Endodermal cell (in vitro differentiated cells): ENCODE measurements at regions not wholly inside any gene's neighbourhood (a gene's known extent, or its start where the extent isn't known, plus 50 kb on each side); places are given as distances from the start of the nearest gene placed in this dataset.

Experiments used
- DNase-seq: peaks from one replicate; pipeline ENCODE4 v3.0.0-alpha.2; 2017
- H3K27ac ChIP-seq: 2 replicates; pipeline ENCODE4 v1.5.1; 2013; ENCODE audit warnings: mild to moderate bottlenecking, low read depth, low read length, moderate library complexity
- H3K27me3 ChIP-seq: 2 replicates; pipeline ENCODE4 v1.6.1; 2013; ENCODE audit warnings: mild to moderate bottlenecking, low read length, moderate library complexity; ENCODE audit not compliant: insufficient read depth, control insufficient read depth, poor library complexity, severe bottlenecking
- H3K36me3 ChIP-seq: 2 replicates; pipeline ENCODE4 v1.7.0; 2013; ENCODE audit warnings: mild to moderate bottlenecking, low read length, moderate library complexity; ENCODE audit not compliant: control insufficient read depth, insufficient read depth
- H3K4me1 ChIP-seq: one replicate; pipeline ENCODE4 v1.7.0; 2013; ENCODE audit warnings: low read length; ENCODE audit not compliant: control insufficient read depth, insufficient read depth
- H3K4me3 ChIP-seq: 2 replicates; pipeline ENCODE4 v1.5.1; 2013; ENCODE audit warnings: mild to moderate bottlenecking, low read length, moderate library complexity
- H3K9ac ChIP-seq: 2 replicates; pipeline ENCODE4 v1.6.1; 2013; ENCODE audit warnings: mild to moderate bottlenecking, low read length, moderate library complexity; ENCODE audit not compliant: poor library complexity, severe bottlenecking; ENCODE audit errors: extremely low read depth
- H3K9me3 ChIP-seq: 2 replicates; pipeline ENCODE4 v1.6.1; 2013; ENCODE audit warnings: mild to moderate bottlenecking, low read length, moderate library complexity; ENCODE audit not compliant: control insufficient read depth
- H3K27ac Mint-ChIP-seq: 2 replicates; pipeline ENCODE4 v1.8.0; 2020; ENCODE audit warnings: mixed read lengths
- H3K27me3 Mint-ChIP-seq: 2 replicates; pipeline ENCODE4 v1.8.0; 2021; ENCODE audit warnings: mild to moderate bottlenecking, mixed read lengths; ENCODE audit not compliant: insufficient read depth
- H3K36me3 Mint-ChIP-seq: 2 replicates; pipeline ENCODE4 v1.8.0; 2020; ENCODE audit warnings: low read depth, mixed read lengths
- H3K4me1 Mint-ChIP-seq: 2 replicates; pipeline ENCODE4 v1.8.0; 2020; ENCODE audit warnings: mixed read lengths
- H3K4me3 Mint-ChIP-seq: 2 replicates; pipeline ENCODE4 v1.8.0; 2020; ENCODE audit warnings: mild to moderate bottlenecking, moderate library complexity, mixed read lengths
- H3K9me3 Mint-ChIP-seq: 2 replicates; pipeline ENCODE4 v1.8.0; 2020; ENCODE audit warnings: mild to moderate bottlenecking, mixed read lengths
- WGBS, 2 experiments: methylation state at CpG; one replicate each; pipeline versions ENCODE4 v1.1.5 to v1.1.7; 2013; ENCODE audit warnings: missing lambda C conversion rate in 2 of 2, mixed read lengths in 1 of 2; ENCODE audit not compliant: insufficient coverage in 1 of 2, insufficient read length in 1 of 2; 5-methylcytosine and 5-hydroxymethylcytosine counted together
- TF ChIP-seq, protein P1 (sequence below): fragments of 200-600 bp; sonication (generic); conservative IDR thresholded peaks from 2 replicates; pipeline ENCODE4 v1.5.0; 2021; ENCODE audit warnings: antibody characterized with exemption, mild to moderate bottlenecking

GRCh38 chr18:50506362-50506761, 53.5 kb upstream of the MAPK4 start:
- TF ChIP-seq, protein P1, sequence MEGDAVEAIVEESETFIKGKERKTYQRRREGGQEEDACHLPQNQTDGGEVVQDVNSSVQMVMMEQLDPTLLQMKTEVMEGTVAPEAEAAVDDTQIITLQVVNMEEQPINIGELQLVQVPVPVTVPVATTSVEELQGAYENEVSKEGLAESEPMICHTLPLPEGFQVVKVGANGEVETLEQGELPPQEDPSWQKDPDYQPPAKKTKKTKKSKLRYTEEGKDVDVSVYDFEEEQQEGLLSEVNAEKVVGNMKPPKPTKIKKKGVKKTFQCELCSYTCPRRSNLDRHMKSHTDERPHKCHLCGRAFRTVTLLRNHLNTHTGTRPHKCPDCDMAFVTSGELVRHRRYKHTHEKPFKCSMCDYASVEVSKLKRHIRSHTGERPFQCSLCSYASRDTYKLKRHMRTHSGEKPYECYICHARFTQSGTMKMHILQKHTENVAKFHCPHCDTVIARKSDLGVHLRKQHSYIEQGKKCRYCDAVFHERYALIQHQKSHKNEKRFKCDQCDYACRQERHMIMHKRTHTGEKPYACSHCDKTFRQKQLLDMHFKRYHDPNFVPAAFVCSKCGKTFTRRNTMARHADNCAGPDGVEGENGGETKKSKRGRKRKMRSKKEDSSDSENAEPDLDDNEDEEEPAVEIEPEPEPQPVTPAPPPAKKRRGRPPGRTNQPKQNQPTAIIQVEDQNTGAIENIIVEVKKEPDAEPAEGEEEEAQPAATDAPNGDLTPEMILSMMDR = no peak
- Mint-ChIP-seq H3K27me3 (no peaks in the 10 kb centered on the region), H3K36me3 (no peaks in the 10 kb centered on the region), H3K4me1 (no peaks in the 10 kb centered on the region), H3K9me3 (no peaks in the 10 kb centered on the region), H3K4me3 (no peak overlapping the region), H3K27ac (no peak overlapping the region)
- no peak for DNase-seq
- no peaks in the 10 kb centered on the region for H3K4me1 ChIP-seq
- no peak overlapping the region for H3K9ac ChIP-seq
- H3K27ac ChIP-seq = no peak overlapping the region
- WGBS, 2 experiments = 71% methylated on average over 2 of the region's 2 CpGs; no CpG with 5 or more reads in 1 of the 2 experiments
- H3K36me3 ChIP-seq = no peaks in the 10 kb centered on the region
- H3K27me3 ChIP-seq = no peaks in the 10 kb centered on the region
- no peak overlapping the region for H3K4me3 ChIP-seq
- H3K9me3 ChIP-seq = no peaks in the 10 kb centered on the region

GRCh38 chr18:50507120-50507590, 52.7 kb upstream of the MAPK4 start:
- no peak overlapping the region for H3K27ac Mint-ChIP-seq
- no peaks in the 10 kb centered on the region for H3K4me1 Mint-ChIP-seq
- DNase-seq = peak; percentile 90
- H3K4me1 ChIP-seq = no peaks in the 10 kb centered on the region
- no peaks in the 10 kb centered on the region for H3K27me3 ChIP-seq
- no peak overlapping the region for H3K4me3 ChIP-seq
- H3K27ac ChIP-seq = no peak overlapping the region
- no peak overlapping the region for H3K4me3 Mint-ChIP-seq
- no peaks in the 10 kb centered on the region for H3K27me3 Mint-ChIP-seq
- H3K9me3 Mint-ChIP-seq = no peaks in the 10 kb centered on the region
- H3K36me3 Mint-ChIP-seq = no peaks in the 10 kb centered on the region
- 29 to 44% methylated on average over 3 to 4 of the region's 4 CpGs for WGBS, 2 experiments
- TF ChIP-seq, protein P1 = peak; percentile 94
- no peak overlapping the region for H3K9ac ChIP-seq
- H3K36me3 ChIP-seq = no peaks in the 10 kb centered on the region
- H3K9me3 ChIP-seq = no peaks in the 10 kb centered on the region

- no peaks in the 10 kb centered on the region for H3K36me3 ChIP-seq
- Mint-ChIP-seq H3K4me3 (no peak overlapping the region), H3K4me1 (no peaks in the 10 kb centered on the region), H3K36me3 (no peaks in the 10 kb centered on the region), H3K27ac (no peak overlapping the region), H3K9me3 (no peaks in the 10 kb centered on the region), H3K27me3 (no peaks in the 10 kb centered on the region)
- H3K27ac ChIP-seq = no peak overlapping the region
- no peaks in the 10 kb centered on the region for H3K4me1 ChIP-seq
- no peak overlapping the region for H3K4me3 ChIP-seq
- TF ChIP-seq, protein P1 = no peak
- H3K9ac ChIP-seq = no peak overlapping the region
- 93% methylated on average over 1 of the region's 1 CpG; no CpG with 5 or more reads in 1 of the 2 experiments for WGBS, 2 experiments
- no peaks in the 10 kb centered on the region for H3K9me3 ChIP-seq
- H3K27me3 ChIP-seq = no peaks in the 10 kb centered on the region
- no peak for DNase-seq
Observed at GRCh38 chr18:50508228-50508627, 51.7 kb upstream of the MAPK4 start.
